IPS-20b (cell line): ENCODE measurements at regions not wholly inside any gene's neighbourhood (a gene's known extent, or its start where the extent isn't known, plus 50 kb on each side); places are given as distances from the start of the nearest gene placed in this dataset.

Source experiments
- H3K27ac ChIP-seq: one replicate; pipeline ENCODE4 v1.5.1; 2013; ENCODE audit warnings: low read length
- H3K27me3 ChIP-seq: 2 replicates; pipeline ENCODE4 v1.6.1; 2013; ENCODE audit warnings: mild to moderate bottlenecking, low read length, inconsistent platforms; ENCODE audit not compliant: insufficient read depth
- H3K36me3 ChIP-seq: 2 replicates; pipeline ENCODE4 v1.6.1; 2013; ENCODE audit warnings: low read depth, mild to moderate bottlenecking, inconsistent platforms, low read length, moderate library complexity; ENCODE audit not compliant: insufficient read depth
- H3K4me1 ChIP-seq: 2 replicates; pipeline ENCODE4 v1.6.1; 2013; ENCODE audit warnings: mild to moderate bottlenecking, control low read depth, inconsistent platforms, low read length, moderate library complexity; ENCODE audit not compliant: insufficient read depth
- H3K4me3 ChIP-seq: 2 replicates; pipeline ENCODE4 v1.5.1; 2013; ENCODE audit warnings: mild to moderate bottlenecking, low read length, inconsistent platforms
- H3K9ac ChIP-seq: 2 replicates; pipeline ENCODE4 v1.6.1; 2013; ENCODE audit warnings: low read depth, mild to moderate bottlenecking, inconsistent platforms, low read length, moderate library complexity
- H3K9me3 ChIP-seq: 2 replicates; pipeline ENCODE4 v1.6.1; 2013; ENCODE audit warnings: mild to moderate bottlenecking, low read depth, low read length, inconsistent platforms; ENCODE audit not compliant: insufficient read depth

GRCh38 chr18:38575648-38576047, 1010.0 kb upstream of the CELF4 start:
- H3K4me1 ChIP-seq, result no peaks in the 10 kb centered on the region
- H3K9me3 ChIP-seq, result no peaks in the 10 kb centered on the region
- no peak overlapping the region for H3K4me3 ChIP-seq
- H3K27ac ChIP-seq, result no peak overlapping the region
- no peaks in the 10 kb centered on the region for H3K27me3 ChIP-seq
- no peaks in the 10 kb centered on the region for H3K36me3 ChIP-seq
- no peak overlapping the region for H3K9ac ChIP-seq

DNA sequence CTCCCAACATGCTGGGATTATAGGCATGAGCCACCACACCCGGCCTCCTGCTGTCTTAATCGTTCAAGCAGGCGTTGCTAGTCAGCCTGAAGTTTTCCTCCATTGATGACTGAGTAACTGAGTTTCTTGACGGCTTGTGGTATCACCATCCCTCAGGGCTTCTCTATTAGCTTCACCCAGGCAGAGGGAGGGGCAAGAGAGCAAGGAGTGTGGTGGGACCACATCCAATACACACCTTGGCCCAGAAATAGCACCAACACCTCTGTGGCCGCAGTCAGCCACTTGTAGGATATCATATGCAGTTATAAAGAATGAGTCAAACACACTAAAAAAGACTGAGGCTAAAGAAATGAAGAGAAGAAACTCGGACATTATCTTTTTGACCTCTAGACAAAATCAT, 1009.4 kb upstream of the CELF4 start:
- Histone ChIP-seq H3K27ac (no peak overlapping the region), H3K36me3 (no peaks in the 10 kb centered on the region), H3K9ac (no peak overlapping the region), H3K4me3 (no peak overlapping the region), H3K9me3 (no peaks in the 10 kb centered on the region), H3K27me3 (no peaks in the 10 kb centered on the region), H3K4me1 (no peaks in the 10 kb centered on the region)

DNA sequence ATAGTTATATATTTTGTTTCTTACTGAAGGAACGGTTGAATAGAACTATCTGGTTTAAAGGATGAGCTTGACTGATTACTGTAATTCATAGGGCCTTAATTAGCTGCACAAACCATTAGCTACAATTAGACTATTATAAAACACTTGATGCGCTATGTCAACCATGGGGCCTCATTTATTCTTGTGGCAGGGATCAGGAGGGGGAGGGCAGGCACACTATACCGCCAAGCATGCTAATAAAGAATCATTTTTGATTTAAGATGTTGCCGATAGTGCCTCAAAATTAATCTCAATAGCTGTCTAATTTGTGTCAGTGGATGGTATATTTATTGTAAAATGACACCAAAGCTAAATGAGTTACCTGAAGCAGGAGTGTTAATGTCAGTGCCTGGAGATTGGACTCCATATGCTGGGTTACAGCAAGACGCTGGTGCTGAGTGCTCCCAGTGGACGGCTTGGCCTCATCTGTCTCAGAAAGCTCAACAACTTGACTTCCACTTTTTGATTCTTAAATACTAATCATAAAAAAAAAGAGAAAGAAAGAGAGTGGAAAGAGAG, 1007.0 kb upstream of the CELF4 start:
- H3K9ac ChIP-seq, result no peak overlapping the region
- no peaks in the 10 kb centered on the region for H3K9me3 ChIP-seq
- no peak overlapping the region for H3K27ac ChIP-seq
- H3K4me1 ChIP-seq, result no peaks in the 10 kb centered on the region
- H3K27me3 ChIP-seq, result no peaks in the 10 kb centered on the region
- H3K4me3 ChIP-seq, result no peak overlapping the region
- no peaks in the 10 kb centered on the region for H3K36me3 ChIP-seq

DNA sequence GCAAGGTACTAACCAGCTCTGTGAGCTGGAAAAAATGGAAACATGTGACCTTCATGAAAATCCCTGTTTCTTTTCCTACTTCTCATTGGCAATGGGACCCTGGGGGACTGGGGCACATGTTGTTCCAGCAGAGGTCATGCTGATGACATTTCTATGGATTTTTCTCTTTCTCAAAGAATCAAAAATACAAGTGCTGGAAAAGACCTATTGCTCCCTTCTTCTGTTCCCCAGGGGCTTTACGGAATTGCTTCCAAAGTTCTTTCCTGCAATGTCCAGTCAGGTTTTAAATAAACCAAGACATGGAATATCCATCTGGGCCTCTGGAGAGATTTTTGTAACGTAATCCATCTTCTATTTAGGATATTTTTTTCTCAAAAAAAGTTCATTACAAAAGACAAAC, 1006.1 kb upstream of the CELF4 start:
- peaks cover under 1% of the 10 kb centered on the region; the same call in 1 of the 2 replicates for H3K9me3 ChIP-seq

DNA sequence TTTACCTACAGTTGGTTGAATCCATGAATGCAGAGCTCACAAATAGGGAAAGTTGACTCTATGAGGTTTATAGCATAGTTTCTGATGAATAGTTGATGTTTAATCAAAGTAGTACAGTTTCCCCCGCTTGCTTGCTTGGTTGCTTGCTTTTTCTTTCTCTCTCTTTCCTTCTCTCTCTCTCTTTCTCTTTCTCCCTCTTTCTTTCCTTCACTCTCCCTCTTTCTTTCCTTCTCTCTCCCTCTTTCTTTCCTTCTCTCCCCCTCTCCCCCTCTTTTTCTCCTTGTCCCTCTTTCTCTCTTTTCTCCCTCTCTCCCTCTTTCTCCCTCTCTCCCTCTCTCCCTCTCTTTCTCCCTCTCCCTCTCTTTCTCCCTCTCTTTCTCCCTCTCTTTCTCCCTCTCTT, 999.9 kb upstream of the CELF4 start:
- H3K4me1 ChIP-seq, result no peaks in the 10 kb centered on the region
- H3K9me3 ChIP-seq, result peaks cover 5% of the 10 kb centered on the region; the same call in 1 of the 2 replicates
- no peaks in the 10 kb centered on the region for H3K36me3 ChIP-seq
- no peak overlapping the region for H3K27ac ChIP-seq
- no peak overlapping the region for H3K9ac ChIP-seq
- H3K4me3 ChIP-seq, result no peak overlapping the region
- H3K27me3 ChIP-seq, result no peaks in the 10 kb centered on the region

More for the DNA sequence above, 1006.1 kb upstream of the CELF4 start:
- Histone ChIP-seq H3K4me3 (no peak overlapping the region), H3K36me3 (no peaks in the 10 kb centered on the region), H3K4me1 (no peaks in the 10 kb centered on the region), H3K27ac (no peak overlapping the region), H3K9ac (no peak overlapping the region), H3K27me3 (no peaks in the 10 kb centered on the region)

GRCh38 chr18:38563396-38563980, 997.9 kb upstream of the CELF4 start:
- H3K9me3 ChIP-seq, result peaks cover 5% of the 10 kb centered on the region; the same call in 1 of the 2 replicates
- H3K4me1 ChIP-seq, result no peaks in the 10 kb centered on the region
- H3K27me3 ChIP-seq, result no peaks in the 10 kb centered on the region
- H3K36me3 ChIP-seq, result no peaks in the 10 kb centered on the region
- no peak overlapping the region for H3K4me3 ChIP-seq
- H3K9ac ChIP-seq, result no peak overlapping the region
- H3K27ac ChIP-seq, result no peak overlapping the region

GRCh38 chr18:38557006-38557405, 991.4 kb upstream of the CELF4 start:
- H3K9me3 ChIP-seq, result no peaks in the 10 kb centered on the region
- no peak overlapping the region for H3K4me3 ChIP-seq
- no peaks in the 10 kb centered on the region for H3K27me3 ChIP-seq
- no peaks in the 10 kb centered on the region for H3K36me3 ChIP-seq
- H3K27ac ChIP-seq, result no peak overlapping the region
- peaks cover 29% of the 10 kb centered on the region for H3K4me1 ChIP-seq
- H3K9ac ChIP-seq, result no peak overlapping the region

GRCh38 chr18:38552732-38553321, 987.2 kb upstream of the CELF4 start:
- Histone ChIP-seq H3K9me3 (no peaks in the 10 kb centered on the region), H3K36me3 (no peaks in the 10 kb centered on the region), H3K27ac (no peak overlapping the region), H3K27me3 (no peaks in the 10 kb centered on the region), H3K4me1 (peaks cover 33% of the 10 kb centered on the region), H3K4me3 (peak overlapping the region; percentile 26; the same call in 1 of the 2 replicates), H3K9ac (0 out of 2 replicates have a peak overlapping the region, but pooled peaks have one; percentile 39)

DNA sequence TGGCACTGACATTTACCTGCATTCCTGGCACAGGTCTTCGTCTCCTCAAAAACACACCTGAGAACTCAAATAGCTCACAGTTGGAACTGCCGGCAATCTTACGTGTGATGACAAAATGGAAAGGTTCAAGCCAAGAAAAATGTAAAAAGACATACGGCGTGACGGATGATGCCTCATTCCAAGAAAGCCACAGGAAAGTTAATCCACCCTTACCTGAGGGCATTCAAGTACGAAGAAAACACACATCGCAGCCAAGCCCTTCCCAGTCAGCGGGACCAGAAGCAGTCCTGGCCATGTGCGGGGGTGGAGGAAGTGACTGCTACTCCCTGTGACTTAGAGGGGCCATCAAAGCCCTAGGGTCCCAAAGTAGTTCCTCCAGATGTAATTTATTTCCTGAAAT, 986.3 kb upstream of the CELF4 start:
- Histone ChIP-seq H3K9ac (no peak overlapping the region), H3K27ac (no peak overlapping the region), H3K27me3 (no peaks in the 10 kb centered on the region), H3K36me3 (no peaks in the 10 kb centered on the region), H3K4me3 (no peak overlapping the region), H3K4me1 (peaks cover 28% of the 10 kb centered on the region), H3K9me3 (no peaks in the 10 kb centered on the region)

GRCh38 chr18:38545071-38545470, 979.5 kb upstream of the CELF4 start:
- H3K9ac ChIP-seq, result no peak overlapping the region

DNA sequence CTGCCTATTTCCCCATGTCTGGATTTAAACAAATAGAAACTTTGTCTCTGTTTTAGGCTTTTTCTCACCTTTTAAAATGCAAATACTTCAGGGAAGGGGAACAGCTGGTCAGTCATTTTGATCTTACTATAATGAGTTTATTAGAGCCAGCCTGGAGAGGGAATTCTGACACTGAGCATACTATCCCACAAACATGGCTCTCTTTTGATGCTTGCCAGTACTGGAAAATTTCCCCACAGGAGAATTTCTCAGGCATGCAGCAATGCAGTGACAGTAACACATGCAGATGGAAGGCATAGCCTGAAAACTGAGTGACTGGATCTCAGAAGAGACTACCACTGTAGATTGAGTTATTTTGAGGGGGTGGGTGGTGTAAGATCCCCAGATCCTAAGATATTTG, 974.3 kb upstream of the CELF4 start:
- H3K4me1 ChIP-seq, result no peaks in the 10 kb centered on the region
- no peak overlapping the region for H3K4me3 ChIP-seq
- no peak overlapping the region for H3K27ac ChIP-seq
- no peaks in the 10 kb centered on the region for H3K9me3 ChIP-seq
- no peak overlapping the region for H3K9ac ChIP-seq
- no peaks in the 10 kb centered on the region for H3K27me3 ChIP-seq
- no peaks in the 10 kb centered on the region for H3K36me3 ChIP-seq

More at GRCh38 chr18:38545071-38545470, 979.5 kb upstream of the CELF4 start:
- Histone ChIP-seq H3K36me3 (no peaks in the 10 kb centered on the region), H3K9me3 (no peaks in the 10 kb centered on the region), H3K27ac (no peak overlapping the region), H3K4me1 (no peaks in the 10 kb centered on the region), H3K4me3 (no peak overlapping the region), H3K27me3 (no peaks in the 10 kb centered on the region)

- H3K36me3 ChIP-seq, result no peaks in the 10 kb centered on the region
- peaks cover under 1% of the 10 kb centered on the region; the same call in 1 of the 2 replicates for H3K9me3 ChIP-seq
- no peak overlapping the region for H3K4me3 ChIP-seq
- no peaks in the 10 kb centered on the region for H3K4me1 ChIP-seq
- no peaks in the 10 kb centered on the region for H3K27me3 ChIP-seq
- no peak overlapping the region for H3K9ac ChIP-seq
- H3K27ac ChIP-seq, result no peak overlapping the region
Measured at GRCh38 chr18:38539371-38539770, 973.8 kb upstream of the CELF4 start.
